ENCODE measurements at regions not wholly inside any gene's neighbourhood (a gene's known extent, or its start where the extent isn't known, plus 50 kb on each side); places are given as distances from the start of the nearest gene placed in this dataset.

DNA sequence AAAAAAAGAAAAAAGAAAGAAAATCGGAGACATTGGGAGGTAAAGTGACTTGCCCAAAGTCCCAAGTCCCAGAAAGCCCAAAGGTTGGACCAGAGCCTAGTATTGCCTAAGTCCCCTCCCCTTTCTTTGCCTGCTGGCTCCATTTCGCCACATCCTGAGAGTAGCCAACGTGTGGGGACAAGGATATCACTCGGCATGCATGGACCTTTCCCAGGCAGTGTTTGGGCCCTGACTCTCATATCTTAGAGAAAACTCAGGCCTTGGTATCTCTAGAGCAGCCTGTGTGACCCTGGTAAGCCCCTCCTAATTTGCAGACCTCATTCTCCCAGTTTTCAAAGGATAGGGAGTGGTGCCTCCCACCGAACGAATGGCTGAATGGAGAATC, 294.2 kb upstream of the ZMIZ1 start:
- Mint-ChIP-seq H3K36me3 (no peaks in the 10 kb centered on the region), H3K9me3 (no peaks in the 10 kb centered on the region), H3K27ac (no peak overlapping the region), H3K27me3 (no peaks in the 10 kb centered on the region), H3K4me1 (ENCODE audit: low read depth) (no peaks in the 10 kb centered on the region), H3K4me3 (no peak overlapping the region)
- intact Hi-C loops (cut with micrococcal nuclease) = no loop called here
- CTCF ChIA-PET = no interaction called here
- DNase-seq = no peak
- POLR2A ChIA-PET = no interaction called here

DNA sequence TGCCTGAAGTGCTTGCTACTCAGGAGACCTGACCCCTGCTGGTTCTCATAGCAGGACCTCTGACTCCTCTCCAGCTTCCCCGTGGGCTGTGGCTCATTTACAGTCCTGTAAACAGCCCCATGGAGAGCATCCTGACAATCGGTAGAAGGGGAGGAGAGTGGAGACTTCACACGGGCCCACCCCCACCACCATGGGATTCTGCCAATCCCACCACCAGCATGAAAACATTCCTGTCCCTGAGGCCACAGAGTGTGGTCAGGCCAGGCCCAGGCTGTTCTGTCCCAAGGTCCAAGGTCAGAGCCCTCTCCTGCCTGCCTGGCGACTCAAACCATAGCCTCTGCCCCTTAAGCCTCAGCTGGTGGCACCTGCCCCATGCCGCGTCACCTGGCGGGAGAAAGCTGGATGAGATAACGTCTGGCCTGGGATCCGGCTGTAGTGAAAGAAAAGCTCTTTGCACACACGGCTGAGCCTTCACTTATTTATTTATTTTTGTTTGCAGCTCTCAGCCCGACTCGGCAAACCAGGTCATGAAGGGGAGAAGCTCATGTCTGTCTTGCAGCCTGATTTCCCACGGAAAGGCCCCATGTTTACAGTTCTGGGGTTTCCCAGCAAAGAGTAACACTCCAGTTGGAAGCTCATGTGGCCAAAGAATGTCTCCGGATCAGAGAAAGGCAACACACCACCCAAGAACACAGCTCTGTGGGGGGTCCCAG, 293.6 kb upstream of the ZMIZ1 start:
- Mint-ChIP-seq H3K27ac (no peak overlapping the region), H3K27me3 (no peaks in the 10 kb centered on the region), H3K36me3 (no peaks in the 10 kb centered on the region), H3K4me3 (no peak overlapping the region), H3K4me1 (ENCODE audit: low read depth) (no peaks in the 10 kb centered on the region), H3K9me3 (no peaks in the 10 kb centered on the region)
- CTCF ChIA-PET = interaction anchor here (0.7 kb wide), 1 partner anchor 103 kb away, joined by 3 read pairs; no protein-coding TSS in a partner anchor
- intact Hi-C loops (cut with micrococcal nuclease) = no loop called here
- no peak for DNase-seq
- POLR2A ChIA-PET = no interaction called here

DNA sequence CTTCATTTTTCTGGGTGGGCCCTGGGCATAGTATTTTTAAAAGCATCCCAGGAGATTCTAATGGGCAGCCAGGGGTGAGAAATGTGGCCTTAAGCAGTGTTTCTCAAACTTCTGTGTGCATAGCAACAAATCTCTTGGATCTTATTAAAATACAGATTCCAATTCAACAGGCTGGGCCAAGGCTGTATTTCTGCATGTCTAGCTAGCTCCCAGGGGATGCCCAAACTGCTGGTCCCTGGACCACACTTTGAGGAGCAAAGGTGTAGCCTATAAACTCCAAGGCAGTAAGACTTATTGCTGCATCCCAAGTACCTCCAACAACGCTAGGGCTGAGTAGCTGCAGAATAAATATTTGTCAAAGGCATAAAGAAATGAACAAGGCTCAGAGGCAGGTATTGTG, 292.9 kb upstream of the ZMIZ1 start:
- CTCF ChIA-PET = interaction anchor here (0.7 kb wide), 1 partner anchor 390 kb away, joined by 3 read pairs; no protein-coding TSS in a partner anchor
- no peak overlapping the region for H3K4me3 Mint-ChIP-seq
- H3K4me1 Mint-ChIP-seq (ENCODE audit: low read depth) = no peaks in the 10 kb centered on the region

DNA sequence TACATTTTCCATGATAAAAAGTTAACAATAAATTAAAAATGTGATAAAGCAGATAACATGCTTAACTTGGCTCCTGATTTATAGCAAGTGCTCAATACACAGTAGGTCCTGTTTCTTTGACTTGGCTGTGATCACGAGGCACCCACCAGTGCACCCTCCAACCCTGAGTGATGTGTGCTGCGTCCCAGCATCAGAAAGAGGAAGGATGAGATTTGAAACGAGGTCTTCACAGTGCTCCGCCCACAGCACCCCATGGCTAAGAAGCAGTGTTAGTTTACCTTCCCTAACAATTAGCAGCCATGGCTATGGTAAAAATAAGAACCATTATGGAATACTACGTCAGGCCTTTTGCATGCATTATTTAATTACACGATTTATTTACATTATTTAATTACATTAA, 292.0 kb upstream of the ZMIZ1 start:
- H3K27ac Mint-ChIP-seq = no peak overlapping the region
- no peaks in the 10 kb centered on the region for H3K4me1 Mint-ChIP-seq (ENCODE audit: low read depth)
- H3K27me3 Mint-ChIP-seq = no peaks in the 10 kb centered on the region
- intact Hi-C loops (cut with micrococcal nuclease) = no loop called here
- POLR2A ChIA-PET = no interaction called here
- H3K4me3 Mint-ChIP-seq = no peak overlapping the region
- no peaks in the 10 kb centered on the region for H3K9me3 Mint-ChIP-seq
- CTCF ChIA-PET = no interaction called here
- no peaks in the 10 kb centered on the region for H3K36me3 Mint-ChIP-seq
- no peak for DNase-seq

More for the DNA sequence above, 292.9 kb upstream of the ZMIZ1 start:
- Mint-ChIP-seq H3K36me3 (no peaks in the 10 kb centered on the region), H3K9me3 (no peaks in the 10 kb centered on the region), H3K27me3 (no peaks in the 10 kb centered on the region), H3K27ac (no peak overlapping the region)
- intact Hi-C loops (cut with micrococcal nuclease) = no loop called here
- POLR2A ChIA-PET = no interaction called here
- no peak for DNase-seq

DNA sequence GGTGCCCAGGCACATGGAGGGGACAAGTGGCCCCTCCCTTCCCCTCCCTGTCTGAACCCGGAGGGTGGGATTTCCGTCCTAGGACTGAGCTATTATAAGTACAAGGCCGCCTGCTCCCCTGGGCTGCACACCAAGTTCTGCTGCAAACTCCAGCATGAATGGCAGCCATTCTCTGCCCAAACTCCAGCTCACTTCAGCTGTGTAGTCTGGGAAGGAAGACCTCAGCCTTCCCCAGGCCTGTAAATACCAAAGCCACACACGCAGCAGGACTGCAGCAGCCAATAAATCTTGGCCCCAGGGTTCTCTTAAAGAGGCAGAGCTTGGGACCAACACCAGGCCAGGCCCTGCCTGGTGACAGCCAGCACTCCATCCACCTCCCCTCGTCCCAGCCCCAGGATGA, 291.3 kb upstream of the ZMIZ1 start:
- no peak overlapping the region for H3K27ac Mint-ChIP-seq
- H3K4me1 Mint-ChIP-seq (ENCODE audit: low read depth) = no peaks in the 10 kb centered on the region
- H3K9me3 Mint-ChIP-seq = no peaks in the 10 kb centered on the region
- no peak for DNase-seq
- no peak overlapping the region for H3K4me3 Mint-ChIP-seq
- no peaks in the 10 kb centered on the region for H3K27me3 Mint-ChIP-seq
- POLR2A ChIA-PET = no interaction called here
- intact Hi-C loops (cut with micrococcal nuclease) = no loop called here
- CTCF ChIA-PET = no interaction called here
- H3K36me3 Mint-ChIP-seq = no peaks in the 10 kb centered on the region

DNA sequence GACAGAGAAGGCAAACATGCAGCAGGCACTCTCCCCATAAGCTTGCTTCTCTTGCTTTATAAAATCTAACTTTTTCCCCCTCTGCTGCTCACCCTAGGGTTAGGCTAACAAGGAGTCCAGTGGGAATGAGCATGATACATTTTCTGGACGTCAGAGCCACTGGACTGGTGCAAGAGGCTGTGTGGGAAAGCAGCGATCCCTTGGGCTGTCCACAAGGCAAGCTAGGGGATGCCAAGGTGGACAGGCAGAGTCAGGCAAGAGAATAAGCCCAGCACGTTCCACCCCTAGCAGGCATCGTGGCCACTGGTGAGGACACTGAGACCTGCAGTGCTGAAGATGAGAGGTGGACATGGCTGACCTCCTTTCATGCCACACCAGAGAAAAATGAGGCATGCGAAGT, 290.9 kb upstream of the ZMIZ1 start:
- ChIA-PET POLR2A (no interaction called here), CTCF (no interaction called here)
- no peak overlapping the region for H3K4me3 Mint-ChIP-seq

DNA sequence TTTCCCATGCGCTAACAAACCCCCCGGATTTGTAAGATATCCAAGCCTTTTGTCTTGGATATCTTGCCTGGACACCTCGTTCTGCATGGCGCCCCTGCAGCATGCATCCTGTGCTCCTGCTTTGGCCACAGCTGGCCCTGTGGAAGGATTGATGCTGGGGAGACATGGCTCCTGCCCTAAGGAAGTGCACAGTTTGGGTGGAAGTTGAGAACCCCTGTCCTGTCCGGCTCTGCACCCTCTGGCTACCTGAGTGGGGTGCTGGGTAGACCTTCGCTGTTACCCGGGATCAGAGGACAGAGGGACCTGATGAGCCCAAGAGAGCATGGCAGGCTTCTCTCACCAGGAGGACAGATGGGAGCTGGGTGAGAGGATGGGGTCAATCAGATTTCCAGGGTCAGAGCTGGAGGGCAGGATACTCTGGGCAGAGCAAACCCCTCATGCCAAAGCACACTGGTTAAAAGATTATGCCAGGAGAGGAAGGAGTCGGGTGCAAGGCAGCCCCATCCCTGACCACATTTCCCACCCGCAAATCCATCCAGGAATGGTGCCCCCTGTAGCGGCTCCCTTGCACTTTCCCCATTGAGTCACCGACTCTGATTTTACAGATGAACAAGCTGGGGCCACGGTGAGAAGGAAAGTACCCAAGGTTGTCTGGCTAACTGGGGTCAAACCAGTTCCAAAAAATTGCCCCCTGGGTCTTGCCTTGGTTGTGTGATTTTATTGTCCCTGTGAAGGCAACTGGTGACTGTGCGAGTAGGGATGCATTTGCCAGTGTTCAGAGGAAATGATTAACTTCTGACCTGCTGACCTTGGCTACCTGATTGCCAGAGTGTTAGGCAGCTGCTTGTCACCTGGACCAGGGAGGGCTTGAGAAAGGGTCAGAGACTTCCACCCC, 290.1 kb upstream of the ZMIZ1 start:
- peaks cover 3% of the 10 kb centered on the region for H3K27me3 Mint-ChIP-seq
- no peaks in the 10 kb centered on the region for H3K9me3 Mint-ChIP-seq
- H3K27ac Mint-ChIP-seq = no peak overlapping the region
- no peak for DNase-seq
- no peaks in the 10 kb centered on the region for H3K4me1 Mint-ChIP-seq (ENCODE audit: low read depth)
- no peaks in the 10 kb centered on the region for H3K36me3 Mint-ChIP-seq
- H3K4me3 Mint-ChIP-seq = no peak overlapping the region
- intact Hi-C loops (cut with micrococcal nuclease) = no loop called here
- POLR2A ChIA-PET = no interaction called here
- CTCF ChIA-PET = no interaction called here

More for the DNA sequence above, 290.9 kb upstream of the ZMIZ1 start:
- H3K9me3 Mint-ChIP-seq = no peaks in the 10 kb centered on the region
- intact Hi-C loops (cut with micrococcal nuclease) = no loop called here
- no peaks in the 10 kb centered on the region for H3K36me3 Mint-ChIP-seq
- H3K27ac Mint-ChIP-seq = no peak overlapping the region
- no peak for DNase-seq
- H3K4me1 Mint-ChIP-seq (ENCODE audit: low read depth) = no peaks in the 10 kb centered on the region
- no peaks in the 10 kb centered on the region for H3K27me3 Mint-ChIP-seq

DNA sequence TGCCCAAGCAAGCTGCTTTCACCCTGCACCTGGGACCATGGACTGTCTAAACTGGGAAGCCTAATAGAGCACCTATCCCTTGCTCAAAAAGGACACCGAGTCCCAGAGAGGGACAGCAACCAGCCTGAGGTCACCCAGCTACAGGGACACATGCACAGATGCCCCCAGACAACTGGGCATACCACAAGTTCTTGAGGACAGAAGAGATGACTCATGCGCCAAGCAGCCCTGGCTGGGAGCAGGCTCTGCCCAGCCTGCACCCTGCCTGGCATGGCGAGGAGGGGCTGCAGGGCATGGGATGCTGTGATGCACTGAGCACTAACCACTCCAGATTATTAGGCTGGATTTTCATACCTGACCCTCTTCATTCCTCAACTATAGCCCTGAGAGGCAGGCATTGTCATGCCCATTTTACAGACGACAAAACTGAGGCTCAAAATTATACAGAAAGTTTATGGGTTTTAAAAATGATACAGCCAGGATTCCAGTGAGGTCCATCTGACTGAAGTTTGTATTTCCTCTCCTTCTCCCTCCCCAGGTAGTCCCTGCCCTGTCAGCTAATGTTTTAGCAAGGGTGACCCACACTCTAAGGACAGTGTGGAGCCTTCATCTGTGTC, 289.3 kb upstream of the ZMIZ1 start:
- H3K4me1 Mint-ChIP-seq (ENCODE audit: low read depth) = no peaks in the 10 kb centered on the region
- no peaks in the 10 kb centered on the region for H3K9me3 Mint-ChIP-seq
- ChIA-PET CTCF (no interaction called here), POLR2A (no interaction called here)
- DNase-seq = no peak
- no peaks in the 10 kb centered on the region for H3K36me3 Mint-ChIP-seq
- no peak overlapping the region for H3K27ac Mint-ChIP-seq
- intact Hi-C loops (cut with micrococcal nuclease) = no loop called here
- H3K4me3 Mint-ChIP-seq = no peak overlapping the region
- peaks cover 6% of the 10 kb centered on the region for H3K27me3 Mint-ChIP-seq

DNA sequence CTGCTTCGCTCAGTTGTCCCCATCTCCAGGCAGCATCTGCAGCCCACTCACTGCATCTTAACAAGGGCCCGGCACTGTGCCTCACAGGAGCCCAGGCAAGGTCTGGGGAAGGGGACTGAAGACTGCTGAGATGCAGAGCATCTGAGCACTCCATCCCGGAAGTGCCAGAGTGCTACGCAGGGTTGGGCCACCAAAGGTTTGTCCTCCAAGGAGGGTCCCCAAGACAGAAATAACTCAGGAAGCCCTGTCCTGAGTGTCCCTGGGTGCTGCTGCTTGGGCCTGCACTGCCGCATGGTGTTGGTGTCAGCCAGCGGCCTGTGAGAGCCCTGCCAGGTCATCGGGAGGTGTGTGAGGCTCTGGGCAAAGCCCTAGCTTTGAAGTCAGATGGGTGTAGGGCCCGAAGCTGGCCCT, 288.2 kb upstream of the ZMIZ1 start:
- no peak overlapping the region for H3K4me3 Mint-ChIP-seq
- no peaks in the 10 kb centered on the region for H3K9me3 Mint-ChIP-seq
- intact Hi-C loops (cut with micrococcal nuclease) = no loop called here
- CTCF ChIA-PET = no interaction called here
- no peaks in the 10 kb centered on the region for H3K36me3 Mint-ChIP-seq
- POLR2A ChIA-PET = no interaction called here
- H3K27ac Mint-ChIP-seq = no peak overlapping the region
- H3K27me3 Mint-ChIP-seq = peaks cover 6% of the 10 kb centered on the region
- no peak for DNase-seq
- H3K4me1 Mint-ChIP-seq (ENCODE audit: low read depth) = no peaks in the 10 kb centered on the region

DNA sequence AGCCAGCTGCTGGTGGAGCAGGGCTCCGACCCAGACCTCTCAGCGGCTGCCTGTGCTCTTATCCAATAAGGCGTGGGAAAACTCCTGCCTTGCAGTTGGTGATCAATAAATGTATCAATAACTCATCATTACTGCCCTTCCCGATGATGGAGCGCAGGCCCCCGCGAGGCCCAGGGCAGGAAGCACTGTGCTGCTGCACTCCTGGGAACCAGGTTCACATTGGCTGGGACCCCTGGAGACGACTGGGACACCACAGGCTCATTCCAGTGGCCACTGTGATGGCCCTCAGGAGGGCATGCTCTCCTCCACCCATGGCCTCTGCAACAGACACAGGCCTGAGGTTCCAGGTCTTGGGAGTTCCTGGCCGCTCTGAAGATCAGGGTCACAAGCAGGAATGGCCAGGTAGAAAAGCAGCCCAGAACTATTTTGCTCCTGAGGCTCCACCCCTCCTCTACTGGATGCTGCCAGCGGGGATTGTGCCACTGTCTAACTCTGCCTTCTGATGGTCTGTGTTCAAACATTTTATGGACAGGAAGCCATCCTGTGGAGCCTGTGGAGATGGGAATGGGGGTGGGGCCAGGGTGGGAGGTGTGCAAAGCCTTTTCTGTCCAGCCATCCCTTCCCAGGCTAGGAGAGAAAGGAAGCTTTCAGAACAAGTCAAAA, 287.4 kb upstream of the ZMIZ1 start:
- POLR2A ChIA-PET = no interaction called here
- H3K27ac Mint-ChIP-seq = no peak overlapping the region
- no peaks in the 10 kb centered on the region for H3K36me3 Mint-ChIP-seq
- H3K9me3 Mint-ChIP-seq = no peaks in the 10 kb centered on the region
- H3K27me3 Mint-ChIP-seq = peaks cover 6% of the 10 kb centered on the region
- DNase-seq = no peak
- no peaks in the 10 kb centered on the region for H3K4me1 Mint-ChIP-seq (ENCODE audit: low read depth)
- intact Hi-C loops (cut with micrococcal nuclease) = no loop called here
- no peak overlapping the region for H3K4me3 Mint-ChIP-seq
- CTCF ChIA-PET = interaction anchor here (1.4 kb wide), 1 partner anchor 8 kb away, joined by 3 read pairs; no protein-coding TSS in a partner anchor

DNA sequence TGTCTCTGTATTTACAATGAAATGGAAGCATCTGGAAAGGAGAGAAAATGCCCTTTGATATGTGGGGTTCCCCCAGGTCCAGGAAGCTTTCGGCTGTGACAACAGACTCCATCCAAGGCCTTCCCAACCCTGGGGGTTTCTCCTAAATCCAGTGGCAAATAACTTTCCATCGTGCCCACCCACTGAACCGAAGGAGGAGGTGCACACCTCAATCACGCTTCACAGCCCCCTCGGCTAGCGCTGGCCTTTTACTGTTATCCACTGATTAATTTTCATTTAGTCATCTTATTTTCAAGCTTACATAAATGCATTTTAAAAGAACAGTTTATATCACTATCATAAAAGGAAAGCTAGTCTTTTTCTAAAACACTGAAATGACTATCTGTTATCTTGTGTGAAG, 286.8 kb upstream of the ZMIZ1 start:
- Mint-ChIP-seq H3K4me1 (ENCODE audit: low read depth) (no peaks in the 10 kb centered on the region), H3K27me3 (peaks cover 6% of the 10 kb centered on the region), H3K36me3 (no peaks in the 10 kb centered on the region), H3K27ac (no peak overlapping the region), H3K4me3 (no peak overlapping the region), H3K9me3 (no peaks in the 10 kb centered on the region)
- POLR2A ChIA-PET = no interaction called here
- CTCF ChIA-PET = interaction anchor here (1.4 kb wide), 1 partner anchor 9 kb away, joined by 3 read pairs; no protein-coding TSS in a partner anchor
- intact Hi-C loops (cut with micrococcal nuclease) = no loop called here
- DNase-seq = no peak

DNA sequence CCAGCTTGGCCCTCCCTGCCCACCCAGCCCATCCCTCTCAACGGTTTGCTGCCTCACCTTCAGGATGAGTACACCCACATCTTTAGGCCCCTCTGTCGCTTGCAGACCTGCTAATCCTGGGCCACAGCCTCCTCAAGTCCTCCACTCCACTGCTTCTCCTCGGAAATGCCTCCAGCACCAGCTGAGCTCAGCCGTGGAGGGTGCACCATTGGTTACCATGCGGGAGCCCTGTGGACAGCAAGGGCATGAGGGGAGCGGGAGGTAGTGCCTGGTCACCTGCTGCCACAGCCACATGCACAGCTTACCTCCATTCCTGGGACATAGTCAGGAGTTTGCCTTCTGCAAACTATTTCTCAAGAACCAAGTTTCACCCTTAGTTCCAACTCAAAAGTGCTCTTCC, 286.3 kb upstream of the ZMIZ1 start:
- ChIA-PET CTCF (interaction anchor here (1.4 kb wide), 1 partner anchor 9 kb away, joined by 3 read pairs; no protein-coding TSS in a partner anchor), POLR2A (no interaction called here)
- peaks cover 6% of the 10 kb centered on the region for H3K27me3 Mint-ChIP-seq
- no peaks in the 10 kb centered on the region for H3K4me1 Mint-ChIP-seq (ENCODE audit: low read depth)
- no peak overlapping the region for H3K4me3 Mint-ChIP-seq
- no peak overlapping the region for H3K27ac Mint-ChIP-seq
- no peak for DNase-seq
- no peaks in the 10 kb centered on the region for H3K9me3 Mint-ChIP-seq
- no peaks in the 10 kb centered on the region for H3K36me3 Mint-ChIP-seq
- intact Hi-C loops (cut with micrococcal nuclease) = no loop called here
